LHCN-M2 (cell line): ENCODE measurements at regions not wholly inside any gene's neighbourhood (a gene's known extent, or its start where the extent isn't known, plus 50 kb on each side); places are given as distances from the start of the nearest gene placed in this dataset.
A peak's percentile ranks its signal among the peaks of the same experiment; 100 is the strongest.

Source experiments
- DNase-seq: peaks from one replicate; pipeline ENCODE4 v3.0.0-alpha.2; 2012; ENCODE audit warnings: low read depth

DNA sequence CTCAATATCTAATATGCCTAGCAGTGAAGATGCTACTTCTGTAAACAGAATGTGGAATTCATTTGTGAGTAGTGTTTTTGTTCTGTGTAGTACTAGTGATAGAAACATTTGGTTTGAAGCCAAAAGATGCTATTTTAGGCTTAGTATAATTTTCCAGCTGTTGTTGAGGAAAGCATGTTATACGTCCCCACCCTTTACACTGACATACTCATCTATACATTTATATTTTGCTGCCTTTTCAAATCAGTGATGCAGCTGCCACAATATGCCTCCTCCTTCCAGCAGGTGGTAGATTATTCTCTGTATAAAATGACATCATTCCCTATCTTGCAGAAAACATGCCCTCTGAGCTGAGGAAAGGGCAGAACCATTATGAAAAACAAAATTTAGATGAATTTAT, 1217.6 kb upstream of the GJE1 start:
- DNase-seq, result peak; percentile 32

DNA sequence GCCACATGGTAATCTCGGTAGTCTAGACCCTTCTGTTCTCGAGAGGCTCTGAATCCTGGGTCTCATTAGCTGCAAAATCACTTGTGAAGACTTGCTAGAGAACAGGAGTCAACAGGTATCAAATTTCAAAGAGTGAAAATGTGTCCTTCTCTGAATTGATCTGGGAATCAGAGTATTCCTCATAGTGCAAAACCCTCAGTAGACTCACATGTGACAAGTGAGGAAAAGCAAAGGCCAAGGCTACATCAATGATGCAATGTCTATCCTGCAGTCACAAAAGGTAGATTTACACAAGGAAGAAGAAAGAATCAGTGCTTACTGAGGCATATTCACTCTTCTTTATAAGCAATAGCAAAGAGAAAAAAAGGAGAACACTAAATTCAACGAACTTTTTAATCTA, 1220.0 kb upstream of the GJE1 start:
- DNase-seq, result no peak

DNA sequence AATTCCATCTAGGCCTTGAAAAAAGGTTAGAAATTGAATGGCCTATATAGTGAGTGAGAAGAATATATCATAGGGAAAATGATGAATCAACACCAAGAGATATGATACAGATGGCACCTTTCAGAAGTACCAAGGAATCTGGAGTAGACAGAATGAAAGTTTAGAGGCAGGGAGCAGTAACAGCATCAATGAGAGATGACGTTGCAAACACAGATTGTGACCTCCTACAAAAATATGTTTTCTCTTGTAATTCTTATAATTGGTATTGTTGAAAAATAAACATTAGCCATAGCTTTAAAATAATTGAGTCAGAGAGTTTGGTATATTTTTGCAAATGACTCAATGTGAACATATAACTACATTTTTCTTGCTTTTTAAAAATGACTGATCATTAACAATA, 1223.1 kb upstream of the GJE1 start:
- no peak for DNase-seq

DNA sequence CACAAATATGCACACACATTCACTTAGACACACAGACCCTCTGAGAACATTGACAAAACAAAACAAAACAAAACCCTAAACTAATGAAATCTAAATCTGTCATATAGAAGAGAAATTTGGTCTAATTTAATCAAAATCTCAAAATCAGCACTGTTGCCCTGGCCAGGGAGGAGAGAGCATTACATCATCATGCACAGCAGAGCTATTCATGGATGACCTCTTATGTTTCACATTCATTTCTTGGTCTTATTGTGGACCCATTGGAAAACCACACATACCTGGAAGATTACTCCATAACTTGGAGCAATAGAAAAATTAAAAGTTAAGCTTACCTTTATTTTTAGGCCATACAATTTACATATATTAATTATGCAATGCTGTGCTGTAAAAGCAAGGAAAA, 1223.6 kb upstream of the GJE1 start:
- DNase-seq, result peak; percentile 25

DNA sequence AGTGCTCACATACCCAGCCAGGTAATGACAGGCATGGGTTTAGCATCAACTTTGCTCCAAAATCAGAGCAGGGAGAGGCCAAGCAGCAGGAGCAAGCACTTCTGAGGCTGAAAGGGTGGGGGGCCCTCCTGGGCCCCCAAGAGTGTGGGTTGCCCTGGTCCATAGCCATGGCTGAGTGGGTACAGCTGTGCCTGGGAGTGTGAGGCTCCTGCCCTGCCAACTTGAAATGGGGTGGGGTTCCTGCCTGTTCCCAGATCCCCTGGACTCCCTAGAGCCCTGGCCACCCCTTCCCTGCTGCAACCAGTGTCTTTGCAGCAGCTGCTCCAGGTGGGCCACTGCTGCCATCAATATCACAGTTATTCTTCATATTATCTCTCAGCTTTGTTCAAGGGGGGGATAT, 1224.2 kb upstream of the GJE1 start:
- no peak for DNase-seq

DNA sequence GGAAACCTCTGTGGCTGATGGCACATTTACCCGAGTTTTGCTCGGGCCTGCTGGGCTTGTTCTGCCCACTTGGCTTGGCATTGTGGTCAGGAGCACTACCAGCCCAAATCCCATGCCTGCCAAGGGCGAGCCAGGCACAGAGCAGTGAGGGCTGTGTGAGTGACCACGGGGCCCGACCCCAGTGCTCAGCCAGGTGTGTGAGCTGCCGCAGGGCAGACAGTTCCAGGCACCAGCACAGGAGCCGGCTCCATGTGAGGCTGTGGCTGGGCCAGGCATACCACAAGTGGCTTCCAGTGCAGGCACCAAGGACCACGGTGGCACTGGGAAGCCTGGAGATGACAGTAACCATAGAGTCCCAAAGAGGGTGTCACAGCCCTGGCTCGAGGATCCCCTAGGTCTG, 1225.5 kb upstream of the GJE1 start:
- DNase-seq, result no peak

DNA sequence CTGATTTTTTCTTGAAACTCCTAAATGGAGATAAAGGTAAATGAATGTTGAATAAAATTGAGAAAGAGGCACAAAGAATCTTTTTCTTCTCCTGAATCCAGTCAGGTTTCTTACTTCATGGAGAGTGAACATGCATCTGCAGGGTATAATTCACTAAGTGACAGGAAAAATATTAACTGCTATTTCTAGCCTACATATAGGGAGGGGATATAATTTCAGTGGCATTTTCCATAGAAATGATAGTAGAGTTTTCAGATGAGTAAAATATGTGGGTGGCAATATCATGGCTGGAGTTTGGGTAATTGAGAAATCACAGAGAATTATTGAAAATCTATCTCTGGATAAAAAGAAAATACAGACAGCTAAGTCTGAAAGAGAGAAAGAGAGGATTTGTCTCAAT, 1227.0 kb upstream of the GJE1 start:
- no peak for DNase-seq

DNA sequence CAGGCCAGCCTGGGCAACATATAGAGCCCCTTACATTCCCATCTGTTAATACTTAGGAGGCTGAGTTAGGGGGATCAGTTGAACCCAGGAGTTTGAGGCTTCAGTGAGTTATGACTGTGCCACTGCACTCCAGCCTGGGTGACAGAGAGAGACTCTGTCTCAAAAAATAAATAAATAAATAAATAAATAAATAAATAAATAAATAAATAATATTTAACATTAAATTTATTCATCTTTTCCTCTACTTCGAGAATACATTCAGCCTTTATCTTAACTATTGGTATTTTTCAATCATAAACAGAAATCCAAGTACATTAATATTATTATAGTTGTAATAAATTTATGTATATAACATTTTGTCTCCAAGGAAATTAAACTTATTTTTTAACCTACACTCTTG, 1227.7 kb upstream of the GJE1 start:
- DNase-seq, result no peak

DNA sequence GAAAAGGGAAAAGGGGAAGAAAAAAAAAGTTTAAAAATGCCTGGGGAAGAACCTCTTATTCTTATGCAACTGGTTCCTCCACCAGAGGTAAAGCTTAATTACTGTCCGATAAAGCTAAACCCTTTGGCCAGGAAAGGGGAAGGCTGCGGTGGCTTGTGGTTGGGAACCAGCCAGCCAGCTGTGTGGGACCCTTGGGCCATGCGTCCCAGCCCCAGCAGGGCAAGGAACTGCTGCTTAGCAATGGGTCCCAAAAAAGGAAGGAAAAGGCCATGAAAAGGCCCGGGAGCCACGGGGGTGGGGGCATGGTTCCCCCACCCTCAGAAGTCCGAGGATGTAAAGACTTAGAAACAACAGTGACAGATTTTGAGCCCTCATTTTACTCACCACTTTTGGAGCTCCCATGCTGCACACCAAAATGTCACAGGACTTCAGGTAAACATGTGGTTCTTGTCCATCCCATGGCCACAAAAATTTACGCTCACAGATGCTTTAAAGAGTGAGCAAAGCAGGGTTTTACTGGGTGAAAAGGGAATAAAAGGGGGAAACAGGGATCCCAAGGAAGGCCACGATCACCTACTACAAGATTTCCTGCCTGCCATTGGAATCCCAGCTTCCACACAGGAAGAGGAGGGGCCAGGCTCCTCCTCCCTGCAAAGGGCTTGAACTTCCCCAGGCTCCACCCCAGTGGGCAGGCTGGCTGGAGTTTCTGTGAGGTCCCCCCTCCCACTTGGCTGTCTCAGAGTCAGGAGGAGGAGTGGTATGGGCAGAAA, 1234.7 kb upstream of the GJE1 start:
- no peak for DNase-seq

DNA sequence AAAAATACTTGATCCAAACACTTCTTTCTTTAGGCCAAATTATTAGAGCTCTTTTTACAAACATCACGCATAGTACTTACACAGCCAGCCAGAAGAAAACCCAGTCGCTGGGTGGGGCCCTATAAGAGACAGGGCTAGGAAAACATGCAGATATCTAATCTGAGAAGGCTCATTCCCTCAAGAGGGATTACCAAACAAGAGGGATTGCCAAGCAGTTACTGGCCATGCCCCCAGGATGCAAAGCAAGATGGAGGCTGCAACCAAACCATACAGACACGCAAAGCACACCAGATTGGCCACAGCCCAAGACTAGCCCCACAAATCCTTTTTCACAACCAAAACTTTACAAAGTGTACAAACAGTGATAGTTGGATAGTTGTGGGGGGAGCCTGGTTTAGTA, 1235.4 kb upstream of the GJE1 start:
- no peak for DNase-seq

DNA sequence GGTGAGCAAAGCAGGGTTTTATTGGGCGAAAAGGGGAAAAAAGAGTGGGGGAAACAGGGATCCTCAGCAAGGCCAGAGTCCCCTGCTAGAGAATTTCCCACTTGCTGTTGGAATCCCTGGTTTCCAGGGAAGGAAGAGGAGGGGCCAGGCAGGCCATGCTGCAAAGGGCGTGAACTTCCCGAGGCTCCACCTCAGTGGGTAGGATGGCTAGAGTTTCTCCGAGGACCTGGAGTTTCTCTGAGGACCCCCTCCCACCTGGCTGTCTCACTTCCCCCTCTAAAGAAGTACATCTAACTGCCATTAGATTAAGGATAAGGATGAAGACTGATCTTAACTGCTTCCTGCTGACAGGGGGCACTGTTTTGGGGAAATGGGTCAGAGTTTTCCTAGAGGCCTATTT, 1239.3 kb upstream of the GJE1 start:
- DNase-seq, result no peak

DNA sequence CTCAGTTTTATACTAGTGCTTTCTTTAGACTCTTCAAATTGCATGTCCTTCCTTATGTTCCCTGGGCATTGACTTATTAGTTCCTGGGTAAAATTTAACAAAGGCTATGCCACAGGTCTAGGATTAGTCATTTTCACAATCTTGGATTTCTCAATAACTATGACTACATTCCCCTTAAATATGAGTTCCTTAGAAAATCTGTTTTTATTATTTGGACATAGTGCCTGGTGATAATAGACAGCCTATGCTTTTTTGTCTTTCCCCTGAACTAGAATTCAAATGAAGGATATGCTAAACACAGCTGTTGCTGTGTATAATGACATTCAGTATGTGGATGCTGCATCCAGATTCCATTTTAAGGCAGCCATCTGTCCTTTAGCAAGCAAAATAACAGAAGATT, 1252.8 kb upstream of the GJE1 start:
- peak; percentile 72 for DNase-seq

DNA sequence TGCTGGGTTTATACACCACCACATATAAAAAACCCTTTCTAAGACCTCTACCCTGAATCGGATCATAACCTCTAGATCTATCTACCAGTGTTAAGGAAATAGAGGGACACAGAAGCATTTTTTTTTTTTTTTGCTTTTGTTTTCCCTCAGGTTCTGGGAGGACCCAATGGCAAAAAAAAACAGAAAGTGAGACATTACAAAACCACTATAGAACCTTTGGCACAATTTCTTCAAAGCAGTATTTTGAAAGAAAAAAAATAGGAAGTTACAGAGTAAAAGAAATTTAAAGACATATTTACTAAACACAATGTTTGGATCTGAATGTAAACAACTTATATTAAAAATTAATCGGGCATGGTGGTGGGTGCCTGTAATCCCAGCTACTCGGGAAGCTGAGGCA, 1258.7 kb upstream of the GJE1 start:
- DNase-seq, result no peak

DNA sequence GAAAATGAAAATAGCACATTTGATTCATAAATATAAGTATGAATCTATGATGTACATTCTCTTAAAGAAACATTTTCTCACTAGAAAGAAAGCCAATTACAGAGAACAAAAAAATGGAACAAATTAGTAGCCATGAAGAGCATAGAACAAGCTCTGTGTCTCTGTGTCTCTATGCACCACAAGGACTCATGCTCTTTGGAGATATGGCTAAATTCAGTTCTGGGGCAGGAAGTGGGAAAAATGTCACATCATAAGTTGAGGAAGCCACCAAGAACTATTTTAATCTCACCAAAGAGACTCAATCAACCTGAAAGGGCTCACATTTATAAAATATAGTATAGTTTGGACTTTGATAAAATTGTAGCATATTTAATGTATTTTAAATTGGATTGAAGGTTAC, 1259.8 kb upstream of the GJE1 start:
- no peak for DNase-seq

DNA sequence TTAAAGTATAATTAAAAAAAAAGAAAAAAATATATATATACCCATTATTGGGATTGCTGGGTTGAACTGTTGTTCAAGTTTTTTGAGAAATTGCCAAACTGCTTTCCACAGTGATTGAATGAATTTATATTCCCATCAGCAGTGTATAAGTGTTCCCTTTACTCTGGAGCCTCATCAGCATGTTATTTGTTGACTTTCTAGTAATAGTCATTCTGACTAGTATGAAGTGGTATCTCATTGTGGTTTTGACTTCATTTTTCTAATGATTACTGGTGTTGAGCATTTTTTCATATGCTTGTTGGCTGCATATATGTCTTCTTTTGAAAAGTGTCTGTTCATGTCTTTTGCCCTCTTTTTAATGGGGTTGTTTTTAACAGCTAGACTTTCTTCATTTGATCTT, 1260.8 kb upstream of the GJE1 start:
- DNase-seq, result peak; percentile 65

DNA sequence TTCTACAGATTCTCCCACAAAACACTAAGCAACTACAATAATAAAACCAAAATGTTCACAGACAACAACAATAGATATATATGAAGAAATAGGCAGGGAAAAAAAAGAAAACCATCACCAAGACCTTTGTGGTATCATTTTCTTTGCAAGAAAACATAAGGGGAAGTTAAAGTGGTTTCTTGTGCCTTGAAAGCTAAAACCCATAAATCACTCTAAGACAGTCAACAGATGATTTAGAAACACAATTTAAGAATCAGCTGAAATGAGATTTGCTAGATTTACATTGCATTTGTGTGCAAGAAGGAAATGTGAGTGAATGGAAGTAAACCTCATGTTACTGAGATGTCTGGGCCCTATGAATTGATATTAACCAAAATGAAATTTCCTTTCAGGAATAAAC, 1265.4 kb upstream of the GJE1 start:
- DNase-seq, result no peak

DNA sequence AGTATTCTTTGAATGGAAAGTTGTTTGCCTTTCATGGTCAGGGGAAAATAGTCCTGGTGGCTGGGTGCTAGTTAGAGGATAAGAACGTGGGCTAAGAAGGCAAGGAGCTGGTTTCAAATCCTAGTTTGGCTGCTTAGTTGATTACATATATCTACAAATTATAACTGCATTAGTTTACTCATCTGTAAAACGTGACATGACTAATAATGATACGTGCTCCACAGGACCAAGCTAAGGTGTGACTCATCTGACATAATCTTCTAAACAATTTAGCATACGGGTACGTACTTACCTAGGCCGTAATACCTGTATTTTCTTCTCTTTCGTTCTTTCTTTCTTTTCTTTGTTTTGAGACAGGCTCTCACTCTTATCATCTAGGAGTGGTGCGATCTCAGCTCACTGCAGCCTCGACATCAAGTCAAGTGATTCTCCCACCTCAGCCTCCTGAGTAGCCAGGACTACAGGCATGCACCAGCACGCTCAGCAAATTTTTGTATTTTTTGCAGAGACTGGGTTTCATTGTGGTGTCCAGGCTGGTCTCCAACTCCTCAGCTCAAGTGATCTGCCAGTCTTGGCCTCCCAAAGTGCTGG, 1274.2 kb upstream of the GJE1 start:
- DNase-seq, result no peak

DNA sequence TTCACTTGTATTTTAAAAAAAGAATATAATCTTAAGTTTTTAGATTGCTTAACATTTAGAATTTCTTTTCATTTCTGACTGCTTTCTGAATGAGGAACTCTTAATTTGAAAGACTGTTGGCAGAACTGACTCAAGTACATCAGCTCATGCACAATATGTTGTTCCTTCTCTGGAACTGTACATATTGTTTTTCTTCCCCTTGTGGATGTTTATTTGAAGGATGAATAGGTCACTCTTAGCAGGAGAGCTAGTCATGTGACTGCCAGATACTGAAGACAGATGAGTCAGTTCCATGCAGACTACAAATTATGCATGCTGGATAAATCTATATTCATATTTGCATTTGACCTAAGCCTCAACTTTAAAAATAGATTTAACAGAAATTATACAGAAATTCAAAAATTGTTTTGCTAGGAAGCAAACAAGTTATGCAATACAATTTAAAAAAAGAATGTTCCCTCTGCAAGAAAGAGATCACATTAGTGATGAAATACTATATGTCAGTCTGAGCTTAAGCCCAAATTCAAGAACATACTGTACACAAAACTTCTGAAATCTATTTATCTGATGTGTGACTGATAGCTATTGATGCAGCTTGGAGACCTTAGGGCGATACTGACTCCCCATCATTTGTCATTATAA, 1274.9 kb upstream of the GJE1 start:
- peak; percentile 96 for DNase-seq

DNA sequence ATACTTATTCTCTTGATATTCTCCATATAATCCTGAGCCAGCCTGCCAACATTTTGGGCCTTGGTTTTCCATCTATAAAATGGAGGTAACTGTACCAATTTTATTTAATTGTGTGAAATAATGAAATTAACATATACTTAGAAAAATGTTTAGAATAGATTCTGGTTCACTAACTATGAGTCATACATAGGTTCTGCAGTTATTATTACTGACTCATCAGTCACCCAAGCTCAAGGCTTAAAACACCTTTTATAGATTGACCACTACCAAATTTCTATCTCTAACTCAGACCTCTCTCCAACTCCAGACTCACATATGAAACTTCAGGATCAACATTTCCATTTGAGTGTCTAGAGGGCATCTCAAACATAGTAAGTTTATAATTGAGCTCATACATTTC, 1277.2 kb upstream of the GJE1 start:
- no peak for DNase-seq

DNA sequence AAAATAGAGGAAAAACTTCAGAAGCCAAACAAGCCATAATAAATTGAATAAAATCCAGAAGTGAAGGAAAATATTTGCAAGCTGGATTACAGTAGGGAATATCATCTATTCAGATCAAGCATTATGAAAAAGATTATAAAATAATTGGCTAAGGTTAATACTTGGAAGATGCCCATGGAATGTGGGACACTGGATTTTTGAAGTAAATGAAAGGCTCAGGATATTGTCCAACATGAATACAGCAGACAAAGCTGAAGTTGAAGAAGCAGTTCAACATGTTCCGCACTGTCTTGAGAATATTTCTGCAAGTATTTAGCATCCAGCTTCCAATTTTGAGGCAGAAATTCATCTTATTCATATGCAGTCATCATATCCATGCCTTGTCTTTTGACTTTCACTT, 1278.4 kb upstream of the GJE1 start:
- no peak for DNase-seq

DNA sequence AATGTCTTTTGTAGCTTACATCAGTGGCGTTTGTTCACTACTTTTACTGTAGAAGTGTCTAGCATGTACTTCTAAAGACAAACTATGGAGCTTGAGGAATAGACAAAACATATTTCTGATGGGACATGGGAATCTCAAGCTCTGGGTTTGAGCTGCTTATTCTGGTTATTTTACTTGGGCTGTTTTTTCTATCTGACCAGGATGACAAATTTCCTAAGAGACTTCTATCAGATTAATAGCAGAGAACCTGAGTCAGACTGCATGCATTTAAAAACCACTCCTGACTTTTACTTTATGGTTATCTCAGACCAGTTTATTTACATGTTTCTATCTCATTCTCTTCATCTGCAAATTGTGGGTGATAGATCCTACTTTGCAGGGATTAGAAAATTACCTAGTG, 1282.3 kb upstream of the GJE1 start:
- peak; percentile 80 for DNase-seq

DNA sequence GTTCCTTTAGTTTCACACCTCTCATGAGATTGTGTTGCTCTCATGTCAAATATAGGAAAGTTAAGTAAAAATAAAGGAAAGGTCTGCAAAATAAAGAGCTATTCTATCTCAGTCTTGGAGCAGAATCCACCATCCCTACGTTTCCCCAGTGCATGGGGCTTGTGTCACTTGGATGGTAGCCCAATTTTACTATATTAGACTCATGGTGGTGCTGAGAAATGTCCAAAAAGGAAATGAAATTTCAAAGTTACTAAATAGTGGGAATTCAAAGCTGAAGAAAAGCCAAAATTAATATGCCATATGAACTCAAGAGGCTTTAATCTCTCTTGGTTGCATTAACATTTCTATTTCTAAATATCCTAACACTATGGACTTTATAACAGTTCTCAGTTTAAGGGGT, 1283.3 kb upstream of the GJE1 start:
- DNase-seq, result no peak

DNA sequence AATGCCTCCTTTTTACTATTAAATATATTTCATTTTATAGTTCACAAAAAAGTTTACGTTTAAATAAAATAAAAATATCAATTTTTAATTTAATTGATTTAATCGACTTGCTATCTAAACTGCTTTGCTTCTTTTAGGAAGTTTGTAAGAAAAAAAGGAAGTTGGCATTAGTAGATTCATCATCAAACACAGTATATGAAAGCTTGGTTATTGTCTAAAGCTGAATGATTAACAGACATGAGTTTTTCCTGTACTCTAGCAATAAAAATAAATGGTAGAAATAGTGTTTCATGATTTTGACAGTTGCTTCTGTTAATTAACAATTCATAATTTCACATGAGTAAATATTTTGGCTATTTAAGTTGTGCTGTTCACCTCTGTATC, 1285.5 kb upstream of the GJE1 start:
- no peak for DNase-seq
